ENCODE measurements at regions not wholly inside any gene's neighbourhood (a gene's known extent, or its start where the extent isn't known, plus 50 kb on each side); places are given as distances from the start of the nearest gene placed in this dataset.

GRCh38 chr2:14185906-14186305 lies 446.6 kb upstream of the LRATD1 start:
- no peak for DNase-seq
- in situ Hi-C loops (cut with MboI; ENCODE audit: low pct_unique_long_range_greater_than_20kb, low sequenced_read_pairs): no loop called here

- in situ Hi-C loops (cut with MboI; ENCODE audit: low pct_unique_long_range_greater_than_20kb, low sequenced_read_pairs): no loop called here
- no peak for DNase-seq
Observed at GRCh38 chr2:14188446-14188845, 444.1 kb upstream of the LRATD1 start.

- no peak for DNase-seq
- in situ Hi-C loops (cut with MboI; ENCODE audit: low pct_unique_long_range_greater_than_20kb, low sequenced_read_pairs): no loop called here
Observed at GRCh38 chr2:14189929-14190328, 442.6 kb upstream of the LRATD1 start.

GRCh38 chr2:14194233-14194632 lies 438.3 kb upstream of the LRATD1 start:
- in situ Hi-C loops (cut with MboI; ENCODE audit: low pct_unique_long_range_greater_than_20kb, low sequenced_read_pairs): no loop called here
- no peak for DNase-seq

- in situ Hi-C loops (cut with MboI; ENCODE audit: low pct_unique_long_range_greater_than_20kb, low sequenced_read_pairs): no loop called here
- no peak for DNase-seq
Observed at GRCh38 chr2:14197293-14197692, 435.2 kb upstream of the LRATD1 start.

GRCh38 chr2:14199040-14199439 lies 433.5 kb upstream of the LRATD1 start:
- no peak for DNase-seq
- in situ Hi-C loops (cut with MboI; ENCODE audit: low pct_unique_long_range_greater_than_20kb, low sequenced_read_pairs): no loop called here

- in situ Hi-C loops (cut with MboI; ENCODE audit: low pct_unique_long_range_greater_than_20kb, low sequenced_read_pairs): no loop called here
- no peak for DNase-seq
Observed at GRCh38 chr2:14219306-14219705, 413.2 kb upstream of the LRATD1 start.

- in situ Hi-C loops (cut with MboI; ENCODE audit: low pct_unique_long_range_greater_than_20kb, low sequenced_read_pairs): no loop called here
- no peak for DNase-seq
Observed at GRCh38 chr2:14220101-14220500, 412.4 kb upstream of the LRATD1 start.

GRCh38 chr2:14221466-14221865 lies 411.1 kb upstream of the LRATD1 start:
- no peak for DNase-seq
- in situ Hi-C loops (cut with MboI; ENCODE audit: low pct_unique_long_range_greater_than_20kb, low sequenced_read_pairs): no loop called here

- in situ Hi-C loops (cut with MboI; ENCODE audit: low pct_unique_long_range_greater_than_20kb, low sequenced_read_pairs): no loop called here
- DNase-seq: no peak
Observed at GRCh38 chr2:14223576-14223975, 408.9 kb upstream of the LRATD1 start.

GRCh38 chr2:14231391-14231898 lies 401.1 kb upstream of the LRATD1 start:
- in situ Hi-C loops (cut with MboI; ENCODE audit: low pct_unique_long_range_greater_than_20kb, low sequenced_read_pairs): no loop called here
- DNase-seq: no peak

GRCh38 chr2:14232217-14232616 lies 400.3 kb upstream of the LRATD1 start:
- in situ Hi-C loops (cut with MboI; ENCODE audit: low pct_unique_long_range_greater_than_20kb, low sequenced_read_pairs): no loop called here
- no peak for DNase-seq

GRCh38 chr2:14234911-14235310 lies 397.6 kb upstream of the LRATD1 start:
- DNase-seq: no peak
- in situ Hi-C loops (cut with MboI; ENCODE audit: low pct_unique_long_range_greater_than_20kb, low sequenced_read_pairs): no loop called here

- in situ Hi-C loops (cut with MboI; ENCODE audit: low pct_unique_long_range_greater_than_20kb, low sequenced_read_pairs): no loop called here
- peak; percentile 36 for DNase-seq
Observed at GRCh38 chr2:14235667-14236066, 396.9 kb upstream of the LRATD1 start.

- DNase-seq: no peak
- in situ Hi-C loops (cut with MboI; ENCODE audit: low pct_unique_long_range_greater_than_20kb, low sequenced_read_pairs): no loop called here
Observed at GRCh38 chr2:14237902-14238301, 394.6 kb upstream of the LRATD1 start.

- no peak for DNase-seq
- in situ Hi-C loops (cut with MboI; ENCODE audit: low pct_unique_long_range_greater_than_20kb, low sequenced_read_pairs): no loop called here
Observed at GRCh38 chr2:14239605-14240004, 392.9 kb upstream of the LRATD1 start.

GRCh38 chr2:14240868-14241267 lies 391.6 kb upstream of the LRATD1 start:
- in situ Hi-C loops (cut with MboI; ENCODE audit: low pct_unique_long_range_greater_than_20kb, low sequenced_read_pairs): no loop called here
- no peak for DNase-seq

GRCh38 chr2:14245901-14246300 lies 386.6 kb upstream of the LRATD1 start:
- DNase-seq: no peak
- in situ Hi-C loops (cut with MboI; ENCODE audit: low pct_unique_long_range_greater_than_20kb, low sequenced_read_pairs): no loop called here

GRCh38 chr2:14255135-14255820 lies 377.2 kb upstream of the LRATD1 start:
- in situ Hi-C loops (cut with MboI; ENCODE audit: low pct_unique_long_range_greater_than_20kb, low sequenced_read_pairs): no loop called here
- no peak for DNase-seq

- no peak for DNase-seq
Observed at GRCh38 chr2:14256890-14257289, 375.6 kb upstream of the LRATD1 start.

GRCh38 chr2:14257801-14258507 lies 374.6 kb upstream of the LRATD1 start:
- no peak for DNase-seq
- in situ Hi-C loops (cut with MboI; ENCODE audit: low pct_unique_long_range_greater_than_20kb, low sequenced_read_pairs): no loop called here

More at GRCh38 chr2:14256890-14257289, 375.6 kb upstream of the LRATD1 start:
- in situ Hi-C loops (cut with MboI; ENCODE audit: low pct_unique_long_range_greater_than_20kb, low sequenced_read_pairs): no loop called here

All from KBM-7 (cell line).